HEK293 (cell line): ENCODE measurements at regions not wholly inside any gene's neighbourhood (a gene's known extent, or its start where the extent isn't known, plus 50 kb on each side); places are given as distances from the start of the nearest gene placed in this dataset.

ENCODE experiments used
- CTCF ChIP-seq: fragments of 450-650 bp; formaldehyde crosslinking; IDR thresholded peaks from 2 replicates; pipeline ENCODE4 v1.5.1; 2016; ENCODE audit warnings: missing biosample characterization, missing genetic modification characterization
- HIC1 ChIP-seq: fragments of 450-650 bp; formaldehyde crosslinking; IDR thresholded peaks from 2 replicates; pipeline ENCODE4 v1.5.1; 2016; ENCODE audit warnings: missing biosample characterization, missing genetic modification characterization
- REPIN1 ChIP-seq: fragments of 450-650 bp; formaldehyde crosslinking; IDR thresholded peaks from 2 replicates; pipeline ENCODE4 v1.5.1; 2017; ENCODE audit warnings: missing biosample characterization, missing genetic modification characterization, low read depth
- SP2 ChIP-seq: fragments of 450-650 bp; formaldehyde crosslinking; IDR thresholded peaks from 2 replicates; pipeline ENCODE4 v1.5.1; 2016; ENCODE audit warnings: missing biosample characterization, missing genetic modification characterization
- YY1 ChIP-seq: fragments of 450-650 bp; formaldehyde crosslinking; IDR thresholded peaks from 2 replicates; pipeline ENCODE4 v1.5.1; 2018; ENCODE audit warnings: missing biosample characterization, missing genetic modification characterization
- ZBTB21 ChIP-seq: fragments of 450-650 bp; formaldehyde crosslinking; IDR thresholded peaks from 2 replicates; pipeline ENCODE4 v1.5.1; 2017; ENCODE audit warnings: missing biosample characterization, missing genetic modification characterization
- ZFP37 ChIP-seq: fragments of 450-650 bp; formaldehyde crosslinking; IDR thresholded peaks from 2 replicates; pipeline ENCODE4 v1.5.1; 2016; ENCODE audit warnings: missing biosample characterization, missing genetic modification characterization
- ZNF10 ChIP-seq: fragments of 450-650 bp; formaldehyde crosslinking; IDR thresholded peaks from 2 replicates; pipeline ENCODE4 v1.5.1; 2017; ENCODE audit warnings: missing biosample characterization, missing genetic modification characterization
- ZNF146 ChIP-seq: fragments of 450-650 bp; formaldehyde crosslinking; IDR thresholded peaks from 2 replicates; pipeline ENCODE4 v1.5.1; 2016; ENCODE audit warnings: missing biosample characterization, missing genetic modification characterization
- ZNF76 ChIP-seq: fragments of 450-650 bp; formaldehyde crosslinking; IDR thresholded peaks from 2 replicates; pipeline ENCODE4; 2016; ENCODE audit warnings: low read depth, missing biosample characterization, missing genetic modification characterization, borderline replicate concordance
- ZNF792 ChIP-seq: fragments of 450-650 bp; formaldehyde crosslinking; IDR thresholded peaks from 2 replicates; pipeline ENCODE4 v1.5.1; 2016; ENCODE audit warnings: missing biosample characterization, missing genetic modification characterization

- TF ChIP-seq ZNF792 (tag by site-specific recombination) (no peak), ZFP37 (tag by site-specific recombination) (no peak), ZNF76 (tag by site-specific recombination) (no peak), ZNF10 (tag by site-specific recombination) (no peak), CTCF (tag by site-specific recombination) (no peak), ZBTB21 (tag by site-specific recombination) (no peak), YY1 (no peak), SP2 (tag by site-specific recombination) (no peak), REPIN1 (tag by site-specific recombination) (no peak), ZNF146 (tag by site-specific recombination) (no peak), HIC1 (tag by site-specific recombination) (no peak)
These were observed 434.3 kb downstream of the GPATCH2 start for GRCh38 chr1:217196616-217197015.
